NOMO-1 treated with DMSO at 0.1 percent for 48 hours (cell line): ENCODE measurements at regions not wholly inside any gene's neighbourhood (a gene's known extent, or its start where the extent isn't known, plus 50 kb on each side); places are given as distances from the start of the nearest gene placed in this dataset.

Experiments
- DNase-seq: peaks from one replicate; lab custom pipeline; 2025; ENCODE audit not compliant: unreplicated experiment; lab: John Stamatoyannopoulos, UW

DNA sequence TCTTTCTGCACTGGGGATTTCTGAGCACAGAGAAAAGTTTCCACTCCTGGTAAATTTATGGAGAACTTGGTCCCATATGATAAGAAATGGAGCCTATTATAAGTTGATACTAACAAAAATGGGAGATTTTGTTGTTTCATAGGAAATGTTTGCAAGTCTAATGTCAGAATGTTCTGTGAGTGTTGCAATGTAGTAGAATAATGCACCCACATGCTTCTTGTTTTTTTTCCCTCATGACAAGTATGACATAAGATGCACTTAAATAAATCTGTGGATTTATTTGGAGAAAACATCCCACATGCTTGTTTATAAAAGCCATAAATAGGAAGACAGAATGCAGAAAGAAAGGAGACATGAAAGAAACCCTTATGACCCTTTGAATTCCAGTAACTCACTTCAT lies 50.8 kb upstream of the KCNJ6 start:
- DNase-seq: no peak

DNA sequence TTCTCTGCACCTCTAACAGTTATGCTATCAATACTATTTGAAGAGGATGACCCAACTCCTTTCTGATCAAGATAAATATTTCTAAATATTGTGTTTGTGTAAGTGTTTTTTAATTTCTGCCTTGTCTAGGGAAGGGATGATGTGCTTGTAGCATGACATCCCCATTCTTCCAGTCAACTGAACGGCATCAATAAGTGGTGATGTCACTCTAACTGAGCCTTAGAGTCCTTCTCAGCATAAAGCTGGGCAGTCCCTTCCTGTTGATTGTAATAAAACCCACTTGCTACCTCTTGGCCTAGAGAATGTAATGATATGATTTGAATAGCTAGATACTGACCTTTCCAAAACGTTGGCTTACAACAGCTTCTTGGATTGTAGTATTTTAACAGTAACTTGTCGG lies 52.5 kb upstream of the KCNJ6 start:
- DNase-seq: no peak

DNA sequence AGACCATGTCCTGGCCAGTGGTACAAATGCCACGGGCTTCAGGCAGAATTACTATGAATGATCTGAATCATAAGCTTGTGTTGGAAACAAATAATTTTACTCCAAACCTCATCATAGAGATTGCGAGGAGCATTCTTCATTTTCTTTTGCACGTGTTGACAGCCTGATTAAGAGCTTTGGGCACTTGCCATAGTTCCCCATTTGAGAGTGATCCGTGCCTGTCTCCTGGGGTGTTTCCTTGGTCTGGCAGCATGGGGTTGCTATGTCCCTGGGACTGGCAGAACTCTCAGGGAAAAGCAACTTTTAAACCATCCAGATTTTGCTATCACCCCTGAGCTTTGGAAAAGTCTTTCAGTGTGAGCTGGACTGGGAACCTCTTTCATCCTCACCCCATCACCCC lies 54.3 kb upstream of the KCNJ6 start:
- no peak for DNase-seq

DNA sequence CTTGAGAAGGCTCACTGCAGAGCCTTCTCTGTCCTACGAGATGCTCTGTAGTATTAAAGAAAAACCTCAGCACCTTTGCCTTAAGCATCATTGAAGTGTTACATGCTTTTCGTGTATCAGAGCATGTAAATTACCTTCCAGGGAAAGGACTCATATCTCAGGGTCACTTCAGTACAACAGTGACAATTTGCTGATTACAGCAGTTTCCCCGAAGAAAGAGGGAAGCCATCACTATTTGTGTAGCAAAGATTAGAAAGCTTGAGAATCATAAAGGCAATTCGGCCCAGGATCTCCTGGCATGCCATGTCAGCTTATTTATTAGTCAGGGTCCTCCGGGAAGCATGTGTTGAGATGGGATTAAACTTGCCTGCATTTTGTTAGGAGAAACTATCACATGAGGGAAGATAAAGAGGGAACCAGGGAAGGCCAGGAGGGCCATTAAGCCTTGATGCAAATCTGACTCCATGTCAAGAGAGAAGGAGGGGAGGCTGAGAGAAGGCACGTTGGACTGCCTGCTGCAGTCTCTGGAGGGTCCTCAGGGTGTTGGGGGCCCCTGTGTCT lies 55.2 kb upstream of the KCNJ6 start:
- no peak for DNase-seq

DNA sequence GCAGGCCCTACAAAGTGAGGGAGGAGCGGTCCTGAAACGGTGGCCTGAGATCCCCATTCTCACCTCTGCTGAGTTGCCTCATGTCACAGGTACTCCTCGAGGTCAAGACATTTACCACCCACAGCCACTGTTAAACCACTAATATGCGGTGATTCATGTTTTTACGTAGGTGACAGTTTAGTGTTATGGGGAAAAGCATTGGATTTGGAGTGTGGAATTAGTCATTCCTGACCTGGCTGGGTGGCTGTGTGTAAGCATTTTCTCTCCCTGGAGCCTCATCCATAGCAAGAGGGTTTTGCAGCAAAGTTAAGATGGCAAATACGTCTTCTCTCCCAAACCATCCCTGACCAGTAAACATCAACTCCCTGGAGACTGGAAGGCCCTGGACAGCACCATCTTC lies 57.8 kb upstream of the KCNJ6 start:
- no peak for DNase-seq

DNA sequence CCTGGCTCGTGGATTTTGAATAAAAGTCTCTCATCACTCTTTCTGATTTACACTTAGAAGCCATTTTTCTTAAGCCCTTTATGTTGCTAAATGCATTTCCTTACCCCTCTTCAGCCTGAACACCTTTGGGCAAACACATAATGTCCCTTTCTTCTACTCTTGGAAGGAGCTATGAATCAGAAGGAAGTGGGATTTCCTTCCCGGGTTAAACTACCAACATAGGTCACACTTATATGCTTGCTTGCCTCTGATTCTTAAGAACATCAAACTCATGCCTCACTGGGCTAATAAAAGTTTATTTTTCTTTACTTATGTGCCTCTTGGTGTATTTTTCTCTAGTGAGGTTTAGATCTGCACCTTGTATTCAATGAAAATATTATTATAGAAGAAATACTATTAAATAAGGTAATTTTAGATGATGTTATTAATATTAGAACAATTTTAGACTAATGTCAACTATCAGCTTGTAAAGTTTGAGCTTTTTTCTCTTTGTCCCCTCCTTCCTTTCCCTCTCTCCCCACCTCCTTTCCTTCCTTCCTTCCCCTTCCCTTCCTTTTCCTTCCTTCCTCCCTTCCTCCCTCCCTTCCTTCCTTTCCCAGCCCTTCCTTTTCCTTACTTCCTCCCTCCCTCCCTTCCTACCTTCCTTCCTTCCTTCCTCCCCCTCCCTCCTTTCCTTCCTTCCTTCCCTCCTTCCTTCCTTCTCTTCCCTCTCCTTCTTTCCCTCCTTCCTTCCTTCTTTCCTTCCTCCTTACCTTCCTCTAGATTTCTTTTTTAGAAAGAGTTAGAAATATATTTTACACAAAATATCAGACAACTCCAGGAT lies 66.5 kb upstream of the KCNJ6 start:
- no peak for DNase-seq

DNA sequence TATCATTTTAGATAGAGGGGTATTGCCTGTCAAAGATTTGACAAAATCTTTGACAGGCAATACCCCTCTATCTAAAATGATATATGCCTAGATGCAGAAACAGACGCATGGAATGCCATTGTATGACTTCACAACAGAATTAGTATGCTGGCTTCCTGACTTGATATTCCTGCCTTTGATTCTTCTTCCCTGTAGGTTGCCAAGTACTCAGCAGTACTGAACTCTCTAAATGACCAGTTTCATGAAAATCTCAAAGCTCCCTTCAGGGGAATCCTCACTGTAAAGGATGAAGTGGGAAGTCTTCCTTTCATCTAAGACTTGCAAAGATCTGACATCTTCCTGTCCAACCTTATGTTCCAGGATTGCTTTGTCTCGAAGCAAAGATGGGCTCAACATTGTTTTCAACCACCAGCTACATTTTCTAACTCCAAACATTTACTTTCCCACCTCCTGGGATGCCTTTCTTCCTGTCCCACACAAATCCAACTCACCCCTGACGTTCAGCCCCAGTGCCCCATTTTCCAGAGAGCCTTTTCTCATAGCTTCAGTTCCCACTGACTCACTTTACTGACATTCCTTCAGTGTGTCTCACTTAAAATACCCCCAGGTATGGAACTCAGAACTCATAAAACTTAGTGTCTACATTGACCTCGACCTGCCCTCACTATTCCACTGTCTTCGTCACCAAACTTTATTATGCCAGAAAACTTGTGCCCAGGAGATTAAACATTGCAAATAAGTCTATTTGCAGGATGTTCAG lies 67.3 kb upstream of the KCNJ6 start:
- DNase-seq: no peak

DNA sequence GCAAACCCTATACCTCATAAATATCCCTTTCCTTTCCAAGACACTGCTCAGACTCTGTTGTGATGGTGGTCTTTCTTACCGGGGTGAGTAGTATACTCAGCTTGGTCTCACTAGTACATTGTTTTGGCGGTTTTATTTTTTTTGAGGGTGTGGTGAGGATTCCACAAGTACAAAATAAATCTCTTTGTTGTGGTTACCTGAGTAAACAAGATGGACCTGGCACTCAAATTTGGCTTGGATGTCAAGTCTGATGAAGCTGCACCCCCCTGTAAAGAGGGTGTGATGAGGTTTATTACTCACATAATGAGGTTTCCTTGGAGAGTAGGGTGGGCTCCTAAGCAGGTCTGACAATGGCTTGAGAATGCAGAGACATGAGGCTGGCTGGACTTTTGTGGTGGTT lies 68.2 kb upstream of the KCNJ6 start:
- no peak for DNase-seq

DNA sequence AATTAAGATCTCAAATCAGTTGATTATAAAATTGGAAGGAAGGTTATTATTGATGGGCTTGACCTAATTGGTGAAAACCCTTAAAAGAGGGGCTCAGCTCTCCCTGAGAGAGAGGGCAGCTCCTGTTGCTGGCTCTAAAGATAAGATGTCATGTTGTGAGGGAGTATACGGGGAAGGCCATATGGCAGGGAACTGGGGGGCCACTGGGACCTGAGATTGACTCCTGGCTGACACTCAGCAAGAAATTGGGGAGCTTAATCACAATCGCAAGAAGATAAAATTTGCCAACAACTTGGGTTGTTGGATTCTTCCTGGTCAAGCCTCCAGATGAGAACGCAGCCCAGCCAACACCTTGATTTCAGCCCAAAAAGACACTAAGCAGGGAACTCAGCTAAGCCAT lies 69.7 kb upstream of the KCNJ6 start:
- DNase-seq: no peak

DNA sequence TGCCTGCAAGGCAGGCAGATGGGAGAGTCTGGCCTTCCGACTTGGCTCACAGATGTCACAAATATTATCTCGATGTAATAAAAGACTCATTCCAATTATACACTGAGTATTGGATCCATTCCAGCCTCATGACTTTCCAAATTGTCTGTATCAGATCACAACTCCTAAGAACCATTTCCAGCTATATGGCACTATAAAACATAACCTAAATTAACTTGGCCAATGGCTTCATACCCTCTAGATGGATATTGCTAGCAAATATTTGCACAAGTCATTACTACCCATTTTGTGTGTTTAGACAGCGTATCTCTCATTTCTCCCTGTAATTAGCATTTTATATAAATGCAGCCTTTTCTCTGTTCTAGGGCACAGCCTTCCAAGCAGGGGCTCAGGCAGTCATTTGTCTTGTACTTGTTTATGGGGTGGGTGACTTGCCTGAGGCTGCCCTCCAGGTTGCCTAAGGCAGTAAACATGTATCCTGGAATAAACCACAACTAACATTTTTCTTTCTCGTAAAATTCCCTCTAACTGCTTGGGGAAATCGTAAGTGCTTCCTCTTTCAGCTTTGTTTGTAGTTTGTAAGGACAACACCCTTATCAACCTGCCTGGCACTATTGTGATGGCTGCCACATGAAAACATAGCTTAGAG lies 70.6 kb upstream of the KCNJ6 start:
- DNase-seq: no peak

DNA sequence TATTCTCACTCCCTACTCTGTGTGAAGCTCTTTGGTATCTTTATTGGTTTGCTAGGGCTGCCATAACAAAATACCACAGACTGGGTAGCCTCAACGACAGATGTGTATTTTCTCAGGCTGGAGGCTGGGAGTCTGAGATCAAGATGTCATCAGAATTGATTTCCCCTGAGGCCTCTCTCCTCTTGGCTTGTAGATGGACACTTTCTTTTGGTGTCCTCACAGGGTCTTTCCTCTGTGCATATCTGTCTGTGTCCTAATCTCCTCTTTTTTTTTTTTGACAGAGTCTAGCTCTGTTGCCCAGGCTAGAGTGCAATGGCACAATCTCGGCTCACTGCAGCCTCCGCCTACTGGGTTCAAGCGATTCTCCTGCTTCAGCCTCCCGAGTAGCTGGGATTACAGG lies 71.4 kb upstream of the KCNJ6 start:
- no peak for DNase-seq

DNA sequence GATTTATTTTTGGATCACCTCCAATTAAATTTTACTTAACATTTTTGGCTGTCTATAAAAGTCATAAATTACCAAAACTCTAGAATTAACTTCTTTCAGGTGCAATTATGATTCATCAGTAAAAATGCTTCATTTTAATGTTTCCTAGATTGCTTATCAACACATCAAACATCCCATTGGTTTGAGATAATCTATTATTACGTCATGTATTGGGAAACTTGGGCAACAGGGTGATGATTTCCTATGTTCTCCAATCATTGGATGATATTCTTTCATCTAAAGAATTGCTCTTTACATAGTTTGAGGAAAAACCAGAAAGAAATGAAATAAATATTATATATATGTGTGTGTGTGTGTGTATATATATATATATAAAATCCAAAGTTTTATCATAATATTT lies 76.8 kb upstream of the KCNJ6 start:
- DNase-seq: no peak

DNA sequence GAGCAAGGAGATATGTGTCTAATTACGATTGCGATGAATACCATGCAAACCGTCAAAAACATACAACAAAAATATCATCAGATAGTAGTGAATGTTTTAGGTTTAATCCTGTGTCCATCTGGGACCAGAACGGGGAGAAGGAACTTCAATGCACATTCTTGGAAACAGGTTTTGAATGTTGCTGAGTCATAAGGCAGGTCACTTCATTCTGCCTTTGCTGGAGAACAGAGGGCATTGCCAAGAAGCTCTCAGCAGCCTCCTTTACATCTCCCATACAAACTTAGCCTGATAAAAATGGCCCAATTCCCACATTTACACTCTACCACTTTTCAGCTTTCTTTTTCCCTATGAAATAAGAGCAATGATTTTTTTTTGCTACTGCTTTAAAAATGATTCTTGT lies 78.0 kb upstream of the KCNJ6 start:
- DNase-seq: no peak

DNA sequence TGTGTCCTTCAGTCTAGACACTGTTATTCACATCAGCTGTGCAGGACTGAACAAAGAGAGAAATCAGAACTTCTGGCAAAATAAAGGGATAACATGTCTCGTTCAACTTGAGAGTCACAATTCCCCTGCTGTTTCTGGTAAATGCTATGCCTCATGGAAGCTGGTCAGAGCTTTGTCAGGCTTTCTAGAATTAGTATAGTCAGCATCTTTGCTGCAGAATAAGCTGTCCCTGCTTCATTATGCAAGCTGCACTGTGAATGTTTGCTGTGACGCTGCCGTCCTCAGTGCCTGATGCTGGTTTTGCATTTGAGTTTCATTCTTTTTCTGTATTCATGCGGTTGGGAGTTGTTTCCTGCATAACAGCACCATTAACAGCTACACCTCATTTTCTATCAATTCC lies 96.4 kb upstream of the KCNJ6 start:
- no peak for DNase-seq

DNA sequence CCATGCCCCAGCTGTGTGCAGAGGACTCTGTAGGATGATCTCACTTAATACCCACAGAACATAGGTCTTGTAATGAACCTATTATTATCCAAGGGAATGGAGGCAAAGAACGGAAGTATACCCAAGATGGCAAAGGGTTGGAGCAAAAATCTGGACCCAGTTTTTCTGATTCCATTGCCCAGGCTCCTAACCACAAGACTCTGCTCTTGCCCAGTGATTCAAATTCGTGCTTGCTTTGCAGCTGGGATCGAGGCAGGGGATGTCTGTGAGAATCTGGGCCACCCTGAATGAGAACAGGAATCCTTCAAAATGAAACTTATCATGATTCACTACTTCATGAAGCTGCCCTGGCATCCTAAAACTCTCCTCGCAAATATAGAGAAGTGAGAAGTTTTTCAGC lies 97.5 kb upstream of the KCNJ6 start:
- DNase-seq: no peak

DNA sequence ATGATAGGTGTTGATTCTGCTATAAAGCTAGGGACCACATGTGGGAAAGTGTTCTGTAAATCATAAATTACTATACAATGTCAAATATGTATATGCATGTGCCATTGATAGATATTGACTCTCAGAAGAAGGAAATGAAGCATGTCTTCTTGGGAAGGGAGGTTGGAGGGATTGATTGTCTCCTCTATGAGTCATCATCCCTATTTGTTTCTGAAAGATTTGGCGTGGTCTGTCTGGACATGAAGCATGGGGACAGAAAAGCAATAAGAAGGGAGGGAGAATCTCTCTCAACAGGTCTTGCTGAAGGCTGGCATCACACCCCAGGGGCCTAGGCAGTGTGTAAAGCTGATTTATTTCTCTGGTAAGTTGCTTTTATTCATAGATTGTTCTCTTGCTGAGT lies 98.0 kb upstream of the KCNJ6 start:
- DNase-seq: no peak

DNA sequence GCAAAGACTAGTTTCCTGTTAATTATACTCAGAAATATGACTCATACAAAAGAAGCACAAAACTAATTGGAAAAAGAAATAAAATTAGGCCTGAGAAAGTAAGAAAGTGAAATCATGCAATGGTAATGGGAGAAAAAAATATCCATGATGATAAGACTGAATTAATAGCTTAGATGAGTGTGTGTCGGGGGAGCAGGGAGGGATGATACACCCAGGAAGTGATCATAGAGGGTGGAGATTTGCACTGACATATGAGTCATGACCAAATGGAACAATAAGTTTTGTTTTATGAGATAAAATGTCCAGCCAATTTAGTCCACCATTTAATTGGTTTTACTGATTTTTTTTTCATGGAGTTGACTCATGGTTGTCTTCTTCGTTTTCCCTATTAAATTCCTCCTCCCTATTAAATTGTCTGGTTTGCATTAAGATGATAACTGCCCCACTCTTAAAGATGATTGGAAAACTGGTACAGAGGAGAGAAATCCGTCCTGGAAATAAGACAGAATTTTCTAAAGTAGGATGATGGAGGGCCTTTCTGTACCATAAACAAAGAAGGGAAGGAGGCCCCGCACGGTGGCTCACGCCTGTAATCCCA lies 111.7 kb upstream of the KCNJ6 start:
- DNase-seq: no peak

DNA sequence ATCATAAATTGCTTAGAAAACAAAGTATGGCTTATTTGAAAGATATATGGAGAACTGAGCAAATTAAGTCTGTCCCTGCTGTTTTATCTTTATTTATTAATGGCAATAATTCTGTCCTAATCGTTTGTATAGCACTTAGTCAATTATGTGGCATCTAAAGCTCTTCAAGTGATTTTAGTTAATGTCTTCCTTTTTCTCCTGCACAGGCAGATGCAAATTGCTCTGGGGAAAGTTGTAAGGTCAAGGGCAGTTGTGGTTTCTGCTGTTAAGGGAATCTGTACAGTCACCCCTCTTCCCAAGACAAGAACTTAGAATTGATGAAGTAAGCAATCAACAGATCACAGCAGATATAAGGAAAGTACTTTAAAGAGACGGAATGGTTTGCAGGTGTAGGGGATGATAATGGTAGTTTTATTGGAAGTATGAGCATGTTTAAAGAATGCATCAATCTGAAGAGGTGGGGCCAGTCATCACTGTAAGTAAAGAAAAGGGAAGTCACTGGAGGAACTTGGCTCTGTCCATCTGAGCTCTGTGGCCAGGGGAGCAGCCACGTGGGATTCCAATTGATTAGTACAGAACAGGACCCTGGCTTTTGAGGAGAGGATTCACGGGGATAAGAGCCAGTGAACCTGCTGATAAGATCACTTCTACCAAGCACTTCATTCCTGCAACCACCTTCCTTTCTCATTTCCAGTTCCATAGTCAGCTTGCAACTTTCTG lies 116.0 kb upstream of the KCNJ6 start:
- peak; percentile 25 for DNase-seq

DNA sequence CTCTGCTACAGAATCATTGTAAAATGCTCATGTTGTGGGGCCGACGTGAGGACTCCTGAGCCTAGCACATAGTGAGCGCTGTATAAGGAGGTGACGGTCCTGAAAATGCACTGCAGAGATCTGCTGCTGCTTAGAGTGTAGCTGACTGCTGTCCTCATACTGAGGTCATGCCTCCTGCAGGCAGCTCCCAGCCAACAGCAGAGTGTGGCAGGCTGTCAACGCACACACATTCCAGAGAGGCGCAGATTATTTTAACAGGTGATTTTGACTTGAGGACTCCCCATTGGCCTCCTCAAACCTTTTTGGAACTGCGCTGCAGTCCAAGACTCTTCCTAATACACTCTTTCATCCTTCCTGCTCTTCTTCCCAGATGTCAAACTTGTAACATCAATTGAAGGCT lies 119.8 kb upstream of the KCNJ6 start:
- DNase-seq: no peak

DNA sequence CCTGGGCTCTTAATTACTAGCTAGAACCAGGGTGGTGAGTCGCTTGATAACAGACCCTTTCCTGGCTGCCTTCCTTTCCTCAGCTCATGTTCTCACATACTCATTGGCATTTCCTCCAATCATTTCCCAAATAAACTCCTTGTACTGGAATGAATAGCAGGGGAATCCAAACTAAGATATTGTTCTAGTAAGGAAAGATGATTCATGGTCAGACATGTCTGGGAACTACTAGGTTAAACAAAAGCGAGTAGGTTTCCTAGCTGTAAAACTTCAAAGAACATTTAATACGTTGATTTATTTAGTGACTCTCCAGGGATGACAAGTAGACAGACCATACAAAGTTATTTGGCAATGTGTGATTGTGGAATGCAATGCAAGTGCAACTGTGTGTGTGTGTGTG lies 121.2 kb upstream of the KCNJ6 start:
- no peak for DNase-seq

DNA sequence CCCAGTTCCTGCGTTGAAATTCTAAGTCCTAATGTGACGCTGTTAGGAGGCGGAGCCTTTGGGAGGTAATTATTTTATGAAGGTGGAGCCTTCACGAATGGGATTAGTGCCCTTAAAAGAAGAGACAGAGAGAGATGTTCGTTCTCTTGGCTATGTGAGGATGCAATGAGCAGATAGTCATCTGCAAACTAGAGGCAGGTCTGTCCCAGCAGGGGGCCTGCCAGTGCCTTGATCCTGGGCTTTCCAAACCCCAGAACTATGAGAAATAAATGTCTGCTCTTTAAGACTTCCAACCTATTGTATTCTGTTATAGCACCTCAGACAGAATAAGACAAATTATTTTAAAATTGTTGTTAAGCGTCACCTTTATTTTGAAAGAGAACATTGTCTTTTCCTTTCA lies 123.1 kb upstream of the KCNJ6 start:
- no peak for DNase-seq
